GM12865 (cell line): ENCODE measurements at regions not wholly inside any gene's neighbourhood (a gene's known extent, or its start where the extent isn't known, plus 50 kb on each side); places are given as distances from the start of the nearest gene placed in this dataset.

ENCODE experiments used
- DNase-seq: peaks from one replicate; pipeline ENCODE4 v3.0.0; 2010; ENCODE audit warnings: low read depth
- H3K4me3 ChIP-seq: 2 replicates; pipeline ENCODE4 v1.5.1; 2011; ENCODE audit warnings: mild to moderate bottlenecking, low read depth, low read length, control low read depth
- TF ChIP-seq, protein P1 (sequence below): IDR thresholded peaks from 2 replicates; pipeline ENCODE4 v1.5.1; 2011; ENCODE audit warnings: low read length, control low read depth, low read depth, inconsistent platforms; ENCODE audit not compliant: insufficient read depth; ENCODE audit errors: missing control alignments

DNA sequence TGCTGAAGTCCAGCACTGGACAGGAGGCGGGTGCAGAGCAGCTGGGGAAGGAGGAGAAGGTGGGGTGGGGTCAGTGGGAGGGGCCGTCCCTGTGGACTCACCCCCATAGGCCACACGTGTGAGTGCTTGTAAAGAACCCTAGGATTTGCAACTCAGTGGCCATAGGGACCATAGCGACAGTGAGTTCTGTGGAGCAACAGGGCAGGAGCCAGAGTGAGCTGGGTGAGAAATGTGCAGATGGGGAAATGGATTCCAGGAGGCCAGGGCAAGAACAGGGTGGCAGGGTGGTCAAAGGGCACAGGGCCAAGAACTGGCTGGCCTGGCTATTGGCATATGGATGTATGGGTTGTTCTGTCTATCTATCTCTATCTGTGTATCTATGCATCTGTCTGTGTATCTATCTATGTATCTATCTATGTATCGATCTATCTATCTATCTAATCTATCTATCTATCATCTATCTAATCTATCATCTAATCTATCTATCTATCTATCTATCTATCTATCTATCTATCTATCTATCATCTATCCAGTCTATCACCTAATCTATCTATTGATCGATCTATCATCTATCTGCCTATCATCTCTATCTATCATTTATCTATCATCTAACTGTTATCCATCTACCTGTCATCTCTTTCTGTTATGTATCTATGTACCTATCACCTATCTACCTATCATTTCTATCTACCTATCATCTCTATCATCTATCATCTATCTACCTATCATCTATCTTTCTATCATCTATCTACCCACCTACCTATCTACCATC is 889.0 kb downstream of the TBC1D22A start:
- TF ChIP-seq, protein P1, sequence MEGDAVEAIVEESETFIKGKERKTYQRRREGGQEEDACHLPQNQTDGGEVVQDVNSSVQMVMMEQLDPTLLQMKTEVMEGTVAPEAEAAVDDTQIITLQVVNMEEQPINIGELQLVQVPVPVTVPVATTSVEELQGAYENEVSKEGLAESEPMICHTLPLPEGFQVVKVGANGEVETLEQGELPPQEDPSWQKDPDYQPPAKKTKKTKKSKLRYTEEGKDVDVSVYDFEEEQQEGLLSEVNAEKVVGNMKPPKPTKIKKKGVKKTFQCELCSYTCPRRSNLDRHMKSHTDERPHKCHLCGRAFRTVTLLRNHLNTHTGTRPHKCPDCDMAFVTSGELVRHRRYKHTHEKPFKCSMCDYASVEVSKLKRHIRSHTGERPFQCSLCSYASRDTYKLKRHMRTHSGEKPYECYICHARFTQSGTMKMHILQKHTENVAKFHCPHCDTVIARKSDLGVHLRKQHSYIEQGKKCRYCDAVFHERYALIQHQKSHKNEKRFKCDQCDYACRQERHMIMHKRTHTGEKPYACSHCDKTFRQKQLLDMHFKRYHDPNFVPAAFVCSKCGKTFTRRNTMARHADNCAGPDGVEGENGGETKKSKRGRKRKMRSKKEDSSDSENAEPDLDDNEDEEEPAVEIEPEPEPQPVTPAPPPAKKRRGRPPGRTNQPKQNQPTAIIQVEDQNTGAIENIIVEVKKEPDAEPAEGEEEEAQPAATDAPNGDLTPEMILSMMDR = no peak
- H3K4me3 ChIP-seq = no peak overlapping the region
- no peak for DNase-seq

DNA sequence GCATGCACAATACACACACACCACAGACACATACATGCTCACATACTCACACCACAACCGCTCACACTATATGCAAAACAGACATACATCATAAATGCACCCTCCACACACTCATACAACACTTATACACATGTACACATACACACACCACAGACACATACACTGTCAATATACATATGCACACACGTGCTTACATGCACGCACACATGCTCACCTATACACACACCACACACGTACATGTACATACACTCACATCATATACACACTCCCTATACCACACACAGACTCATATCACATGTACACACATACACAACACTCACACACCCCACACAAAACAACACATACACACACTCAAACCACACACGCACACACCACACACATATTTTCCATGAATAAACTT is 885.3 kb downstream of the TBC1D22A start:
- no peak overlapping the region for H3K4me3 ChIP-seq
- TF ChIP-seq, protein P1 = no peak
- no peak for DNase-seq

DNA sequence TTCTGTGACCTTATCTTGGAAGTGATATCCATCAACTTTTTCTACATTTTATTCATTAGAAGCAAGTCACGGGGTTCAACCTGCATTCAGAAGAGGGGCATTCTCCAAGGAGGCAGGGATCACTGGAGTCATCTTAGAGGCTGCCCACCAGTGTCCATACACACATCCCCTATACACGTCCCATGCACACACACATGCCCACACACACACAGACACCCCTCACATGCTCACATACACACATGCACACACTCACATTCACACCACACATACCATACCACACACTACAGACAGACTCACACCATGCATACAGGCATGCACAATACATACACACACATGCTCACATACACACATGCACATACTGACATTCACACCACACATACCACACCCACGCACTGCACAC is 884.7 kb downstream of the TBC1D22A start:
- TF ChIP-seq, protein P1 = no peak
- DNase-seq = no peak
- H3K4me3 ChIP-seq = no peak overlapping the region

DNA sequence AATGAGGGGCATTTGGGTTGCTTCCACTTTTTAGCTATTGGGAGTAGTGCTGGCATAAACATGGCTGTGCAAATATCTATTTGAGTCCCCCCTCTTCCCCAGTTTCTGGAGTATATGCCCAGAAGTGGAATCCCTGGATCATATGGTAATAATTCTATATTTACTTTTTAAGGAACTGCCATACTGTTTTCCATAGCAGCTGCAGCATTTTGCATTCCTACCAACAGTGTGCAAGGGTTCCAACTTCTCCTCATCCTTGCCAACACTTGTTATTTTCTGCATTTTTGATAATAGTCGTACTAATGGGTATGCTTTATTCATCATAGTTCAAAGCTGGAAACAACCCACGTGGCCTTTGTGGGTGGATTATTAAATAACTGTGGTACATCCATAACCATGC is 883.5 kb downstream of the TBC1D22A start:
- H3K4me3 ChIP-seq = no peak overlapping the region
- TF ChIP-seq, protein P1 = no peak
- no peak for DNase-seq

DNA sequence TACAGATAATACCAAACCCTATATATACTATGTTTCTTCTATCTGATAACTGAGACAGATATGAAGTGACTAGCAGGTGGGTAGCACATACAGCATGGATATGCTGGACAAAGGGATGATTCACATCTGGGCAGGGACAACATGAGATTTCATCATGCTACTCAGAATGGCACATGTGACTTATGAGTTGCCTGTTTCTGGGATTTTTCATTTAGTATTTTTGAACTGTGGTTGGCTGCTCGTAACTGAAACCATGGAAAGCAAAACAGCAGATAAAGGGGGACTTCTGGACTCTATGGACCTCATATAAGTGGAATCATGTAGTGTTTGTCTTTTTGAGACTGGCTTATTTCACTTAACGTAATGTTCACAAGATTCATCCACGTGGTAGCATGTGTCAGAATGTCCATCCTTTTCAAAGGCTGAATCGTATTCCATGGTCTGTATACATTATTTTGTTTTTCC is 883.0 kb downstream of the TBC1D22A start:
- DNase-seq = no peak
- no peak overlapping the region for H3K4me3 ChIP-seq
- TF ChIP-seq, protein P1 = no peak

DNA sequence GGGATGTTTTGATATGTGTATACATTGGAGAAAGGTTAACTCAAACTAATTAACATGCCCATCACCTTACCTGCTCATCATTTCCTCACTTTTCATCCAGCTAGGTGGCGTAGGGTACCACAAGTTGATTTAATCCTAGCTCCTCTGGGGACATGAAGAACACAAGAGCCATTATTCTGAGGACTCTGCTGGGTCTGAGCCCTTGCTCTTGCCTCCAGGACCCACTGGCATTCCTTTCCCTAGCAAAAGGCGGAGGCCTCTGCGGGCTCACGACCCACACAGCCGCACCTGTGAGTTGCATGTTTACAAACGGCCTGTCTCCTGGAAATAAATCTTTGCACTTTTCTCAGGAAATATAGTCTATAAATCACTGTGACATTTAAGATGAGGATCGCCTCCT is 871.9 kb downstream of the TBC1D22A start:
- H3K4me3 ChIP-seq = no peak overlapping the region
- TF ChIP-seq, protein P1 = no peak
- DNase-seq = no peak

DNA sequence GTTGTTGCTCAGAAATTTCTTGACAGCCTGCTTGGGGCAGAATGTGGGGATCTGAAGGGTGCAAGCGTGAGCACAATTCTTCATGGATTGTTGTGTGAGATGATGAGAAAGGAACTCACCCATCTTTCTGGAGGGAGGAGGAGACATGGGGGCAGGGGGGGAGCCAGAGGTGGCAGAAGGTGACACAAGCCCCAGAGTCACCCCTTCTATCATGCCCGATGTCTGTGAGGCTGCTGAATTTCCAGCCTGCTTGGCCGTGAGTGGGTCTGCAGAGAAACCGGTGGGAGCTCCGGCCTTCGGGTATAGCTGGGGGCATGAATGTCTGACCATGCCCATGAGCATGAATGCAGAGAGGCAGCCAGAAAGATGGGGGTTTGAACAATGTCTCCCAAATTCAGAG is 870.7 kb downstream of the TBC1D22A start:
- DNase-seq = no peak
- TF ChIP-seq, protein P1 = no peak
- no peak overlapping the region for H3K4me3 ChIP-seq
